Panc1 (cell line): ENCODE measurements at regions not wholly inside any gene's neighbourhood (a gene's known extent, or its start where the extent isn't known, plus 50 kb on each side); places are given as distances from the start of the nearest gene placed in this dataset.

Experiments used
- ATAC-seq: fragments of 200-7000 bp; cut with Tn5 transposase; 2 replicates; pipeline ENCODE4 v1.9.1; 2020; ENCODE audit warnings: mild to moderate bottlenecking, moderate library complexity
- BruUV-seq: library from RNA; stranded (reverse); fragments of 400-500 nt; replicated peaks from 2 replicates; lab custom pipeline; 2021; lab: Mats Ljungman, UMichigan
- CTCF ChIA-PET: fragments of 300-600 bp; sonication (Branson Sonifier 250); formaldehyde crosslinking; loops from one replicate; lab custom pipeline; 2022; ENCODE audit warnings: antibody characterized with exemption; lab: Charles Lee
- POLR2A ChIA-PET: fragments of 300-600 bp; sonication (Branson Sonifier 250); formaldehyde crosslinking; loops from one replicate; lab custom pipeline; 2022; ENCODE audit warnings: antibody characterized with exemption; lab: Charles Lee
- DNase-seq: peaks from one replicate; pipeline ENCODE4 v3.0.0-alpha.2; 2010; ENCODE audit warnings: low read depth, low spot score
- H3K27ac ChIP-seq: 2 replicates; pipeline ENCODE4 v1.5.1; 2011; ENCODE audit warnings: mild to moderate bottlenecking, low read length, inconsistent platforms
- H3K27me3 ChIP-seq: fragments of 200-500 bp; sonication (Bioruptor generic); 2 replicates; pipeline ENCODE4 v1.6.0; 2014; ENCODE audit warnings: low read length, inconsistent platforms; ENCODE audit not compliant: control insufficient read depth, insufficient read depth
- H3K36me3 ChIP-seq: fragments of 200-500 bp; sonication (Bioruptor generic); 2 replicates; pipeline ENCODE4 v1.5.1; 2014; ENCODE audit warnings: inconsistent platforms, mild to moderate bottlenecking, low read length, moderate library complexity; ENCODE audit not compliant: control insufficient read depth, insufficient read depth
- H3K4me1 ChIP-seq: 2 replicates; pipeline ENCODE4 v1.5.1; 2011; ENCODE audit warnings: inconsistent platforms, mild to moderate bottlenecking, low read length, moderate library complexity; ENCODE audit not compliant: control insufficient read depth, insufficient read depth
- H3K4me3 ChIP-seq, 2 experiments: 2 replicates each; pipeline ENCODE4 v1.5.1; 2011 to 2012; ENCODE audit warnings: low read depth in 2 of 2, low read length in 2 of 2, mild to moderate bottlenecking in 2 of 2, inconsistent platforms in 1 of 2, moderate library complexity in 1 of 2
- H3K9me3 ChIP-seq: fragments of 200-500 bp; sonication (Bioruptor generic); 2 replicates; pipeline ENCODE4 v1.5.1; 2014; ENCODE audit warnings: low read depth, mild to moderate bottlenecking, inconsistent platforms, low read length, moderate library complexity; ENCODE audit not compliant: control insufficient read depth, insufficient read depth
- POLR2AphosphoS5 ChIP-seq: IDR thresholded peaks from 2 replicates; pipeline ENCODE4 v1.6.1; 2012; ENCODE audit warnings: mild to moderate bottlenecking, low read depth, low read length, moderate library complexity
- SIN3A ChIP-seq: IDR thresholded peaks from 2 replicates; pipeline ENCODE4 v1.6.1; 2012; ENCODE audit warnings: low read depth, mild to moderate bottlenecking, low read length, moderate library complexity, borderline replicate concordance; ENCODE audit not compliant: insufficient read depth
- TCF7L2 ChIP-seq: IDR thresholded peaks from 2 replicates; pipeline ENCODE4 v1.6.1; 2011; ENCODE audit warnings: mild to moderate bottlenecking, low read depth, low read length, inconsistent platforms
- in situ Hi-C: cut with HindIII; loops from 2 replicates; pipeline ENCODE4 v1.10.0; 2016; ENCODE audit warnings: low sequenced_read_pairs, low pct_unique_long_range_greater_than_20kb
- intact Hi-C: fragments of 100-400 bp; cut with micrococcal nuclease; formaldehyde crosslinking; loops from one replicate; pipeline ENCODE4 v1.10.0; 2022; ENCODE audit not compliant: unreplicated experiment
- TF ChIP-seq, protein P1 (sequence below): fragments of 450-650 bp; IDR thresholded peaks from 2 replicates; pipeline ENCODE4 v1.5.1; 2017; ENCODE audit warnings: mild to moderate bottlenecking
- TF ChIP-seq, protein P2 (sequence below), 2 experiments: IDR thresholded peaks; 2 replicates each; pipeline ENCODE4 v1.6.1; 2011 to 2012; ENCODE audit warnings: low read depth in 2 of 2, control low read depth in 1 of 2, low read length in 1 of 2, mild to moderate bottlenecking in 1 of 2, moderate library complexity in 1 of 2; ENCODE audit not compliant: insufficient read depth in 1 of 2

DNA sequence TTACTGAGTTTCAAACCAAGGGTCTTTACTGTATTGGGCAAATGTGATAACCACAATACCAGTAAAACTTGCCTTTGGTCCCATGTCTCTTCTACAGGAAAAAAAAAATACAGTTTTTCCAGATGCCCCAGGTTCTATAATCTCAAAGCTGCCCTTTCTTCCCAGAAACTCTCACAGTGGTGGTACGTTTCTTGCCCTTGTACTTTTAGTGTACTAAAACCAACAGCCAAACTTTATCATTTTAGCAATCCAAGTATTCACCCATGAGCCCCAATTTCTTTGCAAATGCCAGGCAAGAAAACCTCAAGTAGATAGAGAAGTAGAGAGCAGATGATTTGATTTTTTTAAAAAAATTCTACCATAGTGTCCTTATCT is 157.8 kb downstream of the OR2B2 start:
- Histone ChIP-seq H3K9me3 (no peaks in the 10 kb centered on the region), H3K27ac (peak overlapping the region; percentile 48), H3K4me3 (peak overlapping the region; percentile 98 to 99), H3K27me3 (no peaks in the 10 kb centered on the region), H3K4me1 (peaks cover 6% of the 10 kb centered on the region; the same call in 1 of the 2 replicates), H3K36me3 (no peaks in the 10 kb centered on the region)
- ATAC-seq (no peak), DNase-seq (no peak)
- CTCF ChIA-PET = interaction anchor here (0.6 to 0.7 kb wide), 2 partner anchors 15 to 39 kb away, joined by 4 read pairs; no protein-coding TSS in a partner anchor
- intact Hi-C loops = loop anchor here (5.0 kb wide), 1 partner anchor 147 kb away; no protein-coding TSS in a partner anchor
- TF ChIP-seq SIN3A = no peak
- TF ChIP-seq TCF7L2 = no peak
- BruUV-seq = no TSS peak
- in situ Hi-C loops = no loop called here
- POLR2A ChIA-PET = interaction anchor here (0.6 kb wide), 1 partner anchor 78 kb away, joined by 3 read pairs; no protein-coding TSS in a partner anchor

DNA sequence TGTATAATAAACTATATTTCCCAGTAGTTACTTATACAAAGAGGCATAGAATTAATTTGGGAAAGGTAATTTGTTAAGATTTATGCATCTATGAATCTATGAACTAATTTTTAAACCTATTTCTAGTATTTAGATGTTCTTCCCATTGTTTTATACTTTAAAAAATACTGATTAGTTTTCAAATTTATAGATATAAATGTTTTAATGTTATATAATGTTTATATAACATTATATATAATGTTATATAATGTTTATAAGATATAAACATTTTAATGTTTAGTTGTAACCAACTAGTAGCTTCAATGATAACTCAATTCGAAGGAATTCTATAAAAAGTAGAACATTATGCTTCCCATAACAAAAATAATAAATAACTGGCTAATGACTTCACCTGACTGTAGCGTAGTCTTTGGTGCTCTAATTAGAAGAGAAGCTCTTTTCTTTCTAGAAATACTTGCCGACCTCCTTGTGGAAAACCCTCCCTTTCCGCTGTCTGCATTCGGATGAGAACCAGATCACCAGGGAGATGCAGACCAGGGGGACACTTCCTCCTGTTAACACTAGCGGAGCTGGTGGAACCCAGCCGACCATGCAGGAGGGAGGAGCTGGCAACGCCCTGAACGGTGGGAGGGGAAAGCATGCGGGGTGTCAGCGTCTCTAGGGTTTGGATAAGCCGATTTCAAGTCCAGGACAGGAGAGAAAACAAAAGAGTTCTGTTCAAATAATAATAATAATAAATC is 158.4 kb downstream of the OR2B2 start:
- no peaks in the 10 kb centered on the region for H3K9me3 ChIP-seq
- peak; percentile 66 for DNase-seq
- TF ChIP-seq POLR2AphosphoS5 = no peak
- TF ChIP-seq, protein P1, sequence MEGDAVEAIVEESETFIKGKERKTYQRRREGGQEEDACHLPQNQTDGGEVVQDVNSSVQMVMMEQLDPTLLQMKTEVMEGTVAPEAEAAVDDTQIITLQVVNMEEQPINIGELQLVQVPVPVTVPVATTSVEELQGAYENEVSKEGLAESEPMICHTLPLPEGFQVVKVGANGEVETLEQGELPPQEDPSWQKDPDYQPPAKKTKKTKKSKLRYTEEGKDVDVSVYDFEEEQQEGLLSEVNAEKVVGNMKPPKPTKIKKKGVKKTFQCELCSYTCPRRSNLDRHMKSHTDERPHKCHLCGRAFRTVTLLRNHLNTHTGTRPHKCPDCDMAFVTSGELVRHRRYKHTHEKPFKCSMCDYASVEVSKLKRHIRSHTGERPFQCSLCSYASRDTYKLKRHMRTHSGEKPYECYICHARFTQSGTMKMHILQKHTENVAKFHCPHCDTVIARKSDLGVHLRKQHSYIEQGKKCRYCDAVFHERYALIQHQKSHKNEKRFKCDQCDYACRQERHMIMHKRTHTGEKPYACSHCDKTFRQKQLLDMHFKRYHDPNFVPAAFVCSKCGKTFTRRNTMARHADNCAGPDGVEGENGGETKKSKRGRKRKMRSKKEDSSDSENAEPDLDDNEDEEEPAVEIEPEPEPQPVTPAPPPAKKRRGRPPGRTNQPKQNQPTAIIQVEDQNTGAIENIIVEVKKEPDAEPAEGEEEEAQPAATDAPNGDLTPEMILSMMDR = peak; percentile 12; the same call in 1 of the 2 replicates
- ATAC-seq = peak; percentile 91
- intact Hi-C loops = loop anchor here (5.0 kb wide), 1 partner anchor 147 kb away; no protein-coding TSS in a partner anchor
- H3K36me3 ChIP-seq = no peaks in the 10 kb centered on the region
- ChIA-PET POLR2A (no interaction called here), CTCF (interaction anchor here (0.5 to 0.7 kb wide), 3 partner anchors 15 to 39 kb away, joined by 4 to 7 read pairs (median 4); no protein-coding TSS in a partner anchor)
- H3K27me3 ChIP-seq = no peaks in the 10 kb centered on the region
- no TSS peak for BruUV-seq
- H3K4me3 ChIP-seq = peak overlapping the region; percentile 98 to 99
- H3K27ac ChIP-seq = peak overlapping the region; percentile 48
- peaks cover 6% of the 10 kb centered on the region; the same call in 1 of the 2 replicates for H3K4me1 ChIP-seq
- in situ Hi-C loops = no loop called here

DNA sequence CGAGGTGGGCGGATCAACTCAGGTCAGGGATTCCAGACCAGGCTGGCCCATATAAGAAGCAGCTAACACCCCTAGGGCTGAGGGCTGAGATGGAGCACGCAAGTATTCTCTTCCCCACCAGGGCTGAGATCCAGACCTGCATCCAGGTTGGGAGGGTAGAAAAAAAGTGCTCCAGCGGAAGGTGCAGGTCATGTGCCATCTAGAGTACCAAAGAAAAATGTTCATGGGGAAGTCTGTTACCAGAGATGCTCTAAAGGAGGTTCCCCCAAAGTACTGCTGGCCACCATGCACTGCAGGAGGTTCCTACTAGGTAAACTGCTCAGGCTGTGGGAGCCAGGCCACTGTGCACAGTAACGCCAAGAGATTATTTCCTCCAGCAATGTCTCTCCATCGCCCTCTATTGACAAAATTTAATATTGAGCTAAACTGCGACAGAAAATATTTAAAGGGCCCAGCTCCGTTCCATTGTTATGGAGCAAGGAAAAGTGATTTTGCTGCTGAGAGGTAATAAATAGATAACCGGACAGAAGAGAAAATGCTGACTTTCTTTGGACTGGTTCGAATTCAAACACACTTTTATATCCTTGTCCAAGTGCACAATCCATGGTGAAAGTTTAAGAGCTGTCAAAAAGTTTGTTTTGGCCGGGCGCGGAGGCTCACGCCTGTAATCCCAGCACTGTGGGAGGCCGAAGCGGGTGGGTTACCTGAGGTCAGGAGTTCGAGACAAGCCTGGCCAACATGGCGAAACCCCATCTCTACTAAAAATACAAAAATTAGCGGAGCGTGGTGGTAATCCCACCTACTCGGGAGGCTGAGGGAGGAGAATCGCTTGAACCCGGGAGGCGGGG is 159.9 kb downstream of the OR2B2 start:
- in situ Hi-C loops = no loop called here
- Histone ChIP-seq H3K27me3 (no peaks in the 10 kb centered on the region), H3K9me3 (no peaks in the 10 kb centered on the region), H3K4me1 (peaks cover 6% of the 10 kb centered on the region; the same call in 1 of the 2 replicates), H3K36me3 (no peaks in the 10 kb centered on the region), H3K27ac (peak overlapping the region; percentile 78), H3K4me3 (peak overlapping the region; percentile 98 to 99)
- peak; percentile 86 for ATAC-seq
- ChIA-PET CTCF (interaction anchor here (0.5 to 1.4 kb wide), 11 partner anchors 14 to 575 kb away, joined by 3 to 7 read pairs (median 4); no protein-coding TSS in a partner anchor), POLR2A (no interaction called here)
- intact Hi-C loops = loop anchor here (5.0 kb wide), 1 partner anchor 145 kb away; no protein-coding TSS in a partner anchor
- TF ChIP-seq, protein P1 = peak; percentile 95
- TF ChIP-seq, protein P2, sequence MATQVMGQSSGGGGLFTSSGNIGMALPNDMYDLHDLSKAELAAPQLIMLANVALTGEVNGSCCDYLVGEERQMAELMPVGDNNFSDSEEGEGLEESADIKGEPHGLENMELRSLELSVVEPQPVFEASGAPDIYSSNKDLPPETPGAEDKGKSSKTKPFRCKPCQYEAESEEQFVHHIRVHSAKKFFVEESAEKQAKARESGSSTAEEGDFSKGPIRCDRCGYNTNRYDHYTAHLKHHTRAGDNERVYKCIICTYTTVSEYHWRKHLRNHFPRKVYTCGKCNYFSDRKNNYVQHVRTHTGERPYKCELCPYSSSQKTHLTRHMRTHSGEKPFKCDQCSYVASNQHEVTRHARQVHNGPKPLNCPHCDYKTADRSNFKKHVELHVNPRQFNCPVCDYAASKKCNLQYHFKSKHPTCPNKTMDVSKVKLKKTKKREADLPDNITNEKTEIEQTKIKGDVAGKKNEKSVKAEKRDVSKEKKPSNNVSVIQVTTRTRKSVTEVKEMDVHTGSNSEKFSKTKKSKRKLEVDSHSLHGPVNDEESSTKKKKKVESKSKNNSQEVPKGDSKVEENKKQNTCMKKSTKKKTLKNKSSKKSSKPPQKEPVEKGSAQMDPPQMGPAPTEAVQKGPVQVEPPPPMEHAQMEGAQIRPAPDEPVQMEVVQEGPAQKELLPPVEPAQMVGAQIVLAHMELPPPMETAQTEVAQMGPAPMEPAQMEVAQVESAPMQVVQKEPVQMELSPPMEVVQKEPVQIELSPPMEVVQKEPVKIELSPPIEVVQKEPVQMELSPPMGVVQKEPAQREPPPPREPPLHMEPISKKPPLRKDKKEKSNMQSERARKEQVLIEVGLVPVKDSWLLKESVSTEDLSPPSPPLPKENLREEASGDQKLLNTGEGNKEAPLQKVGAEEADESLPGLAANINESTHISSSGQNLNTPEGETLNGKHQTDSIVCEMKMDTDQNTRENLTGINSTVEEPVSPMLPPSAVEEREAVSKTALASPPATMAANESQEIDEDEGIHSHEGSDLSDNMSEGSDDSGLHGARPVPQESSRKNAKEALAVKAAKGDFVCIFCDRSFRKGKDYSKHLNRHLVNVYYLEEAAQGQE (IDR thresholded peaks at IDR 0.05; ENCODE audit: insufficient read depth in 1 of 2, low read depth in 2 of 2, low read length in 1 of 2) = no peak
- peak; percentile 76; the same call in 1 of the 2 replicates for TF ChIP-seq SIN3A
- peak; percentile 82 for DNase-seq
- no TSS peak for BruUV-seq
